ENCODE measurements at regions not wholly inside any gene's neighbourhood (a gene's known extent, or its start where the extent isn't known, plus 50 kb on each side); places are given as distances from the start of the nearest gene placed in this dataset.

- Histone ChIP-seq H3K36me3 (ENCODE audit: insufficient read depth in 1 of 2, low read depth in 1 of 2) (no peaks in the 10 kb centered on the region), H3K27me3 (ENCODE audit: insufficient read depth in 3 of 3, low read length in 2 of 3) (no peaks in the 10 kb centered on the region), H3K4me3 (no peak overlapping the region), H3K27ac (no peak overlapping the region), H3K4me1 (peaks cover 4% of the 10 kb centered on the region), H3K9me3 (no peaks in the 10 kb centered on the region)
- intact Hi-C loops (cut with DNase I): no loop called here
- no peak for DNase-seq
- no peak for TF ChIP-seq CTCF (IDR thresholded peaks at IDR 0.05)
- WGBS, 3 donors: 95 to 97% (median 96%) methylated on average over 6 of the region's 6 CpGs
- no peak for ATAC-seq
These were observed 72.3 kb upstream of the RAD23B start for GRCh38 chr9:107210775-107211174.

GRCh38 chr9:107211284-107211923 is 71.7 kb upstream of the RAD23B start:
- WGBS, 3 donors: 74 to 81% (median 77%) methylated on average over 9 of the region's 9 CpGs
- H3K27ac ChIP-seq: no peak overlapping the region

DNA sequence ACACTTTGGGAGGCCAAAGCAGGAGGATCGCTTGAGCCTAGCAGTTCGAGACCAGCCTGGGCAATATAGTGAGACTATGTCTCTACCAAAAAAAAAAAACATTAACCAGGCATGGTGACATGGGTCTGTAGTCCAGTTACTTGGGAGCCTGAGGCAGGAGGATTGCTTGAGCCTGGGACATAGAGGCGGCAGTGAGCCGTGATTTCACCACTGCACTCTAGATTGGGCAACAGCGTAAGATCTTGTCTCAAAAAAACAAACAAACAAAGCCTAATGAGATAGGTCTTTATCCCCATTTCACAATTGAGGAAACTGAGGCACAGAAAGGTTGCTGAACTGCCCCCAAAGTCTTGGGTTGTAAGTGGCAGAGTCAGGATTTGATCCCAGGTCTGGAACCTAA is 70.5 kb upstream of the RAD23B start:
- TF ChIP-seq CTCF (IDR thresholded peaks at IDR 0.05): no peak
- no peaks in the 10 kb centered on the region for H3K27me3 ChIP-seq (ENCODE audit: insufficient read depth in 3 of 3, low read length in 2 of 3)
- H3K36me3 ChIP-seq (ENCODE audit: insufficient read depth in 1 of 2, low read depth in 1 of 2): no peaks in the 10 kb centered on the region
- WGBS, 3 donors: 98 to 100% (median 99%) methylated on average over 5 of the region's 5 CpGs
- no peak overlapping the region for H3K27ac ChIP-seq
- ATAC-seq (no peak), DNase-seq (no peak)
- H3K9me3 ChIP-seq: no peaks in the 10 kb centered on the region
- intact Hi-C loops (cut with DNase I): no loop called here
- peaks cover 4% of the 10 kb centered on the region for H3K4me1 ChIP-seq
- no peak overlapping the region for H3K4me3 ChIP-seq

More at GRCh38 chr9:107211284-107211923, 71.7 kb upstream of the RAD23B start:
- Histone ChIP-seq H3K27me3 (ENCODE audit: insufficient read depth in 3 of 3, low read length in 2 of 3) (no peaks in the 10 kb centered on the region), H3K9me3 (no peaks in the 10 kb centered on the region), H3K4me3 (no peak overlapping the region), H3K36me3 (ENCODE audit: insufficient read depth in 1 of 2, low read depth in 1 of 2) (no peaks in the 10 kb centered on the region), H3K4me1 (peaks cover 4% of the 10 kb centered on the region)
- ATAC-seq (no peak), DNase-seq (no peak)
- intact Hi-C loops (cut with DNase I): no loop called here
- TF ChIP-seq CTCF (IDR thresholded peaks at IDR 0.05): no peak

- DNase-seq (no peak), ATAC-seq (no peak)
- no peaks in the 10 kb centered on the region for H3K9me3 ChIP-seq
- H3K4me1 ChIP-seq: peaks cover 4% of the 10 kb centered on the region
- no peak overlapping the region for H3K4me3 ChIP-seq
- H3K27me3 ChIP-seq (ENCODE audit: insufficient read depth in 3 of 3, low read length in 2 of 3): no peaks in the 10 kb centered on the region
- H3K27ac ChIP-seq: no peak overlapping the region
- WGBS, 3 donors: 87 to 91% (median 87%) methylated on average over 6 of the region's 6 CpGs
- no peaks in the 10 kb centered on the region for H3K36me3 ChIP-seq (ENCODE audit: insufficient read depth in 1 of 2, low read depth in 1 of 2)
- intact Hi-C loops (cut with DNase I): no loop called here
- no peak for TF ChIP-seq CTCF (IDR thresholded peaks at IDR 0.05)
These were observed 70.0 kb upstream of the RAD23B start for GRCh38 chr9:107213080-107213479.

DNA sequence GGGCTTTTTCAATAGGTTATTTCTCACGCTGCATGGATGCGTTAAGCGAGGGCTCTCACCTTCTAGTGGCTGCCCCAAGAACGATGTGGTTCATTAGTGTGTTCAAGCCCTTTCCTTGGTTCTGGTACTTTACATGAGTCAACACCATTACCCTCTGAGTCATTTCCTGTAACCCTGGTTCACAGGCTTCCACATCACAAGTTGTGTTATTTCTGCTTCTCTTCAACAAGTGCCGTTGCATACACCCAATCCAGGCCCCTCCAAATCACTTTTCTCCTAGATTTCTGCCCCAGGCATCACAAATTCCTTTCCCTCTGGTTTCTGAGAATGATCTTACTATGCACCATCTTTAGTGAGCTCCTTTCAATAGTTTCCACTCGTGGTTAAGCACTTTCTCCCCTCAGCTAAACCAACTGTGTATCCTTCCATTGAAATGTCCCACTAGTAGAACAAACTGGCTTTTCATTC is 69.5 kb upstream of the RAD23B start:
- no peak overlapping the region for H3K27ac ChIP-seq
- DNase-seq (no peak), ATAC-seq (peak in 2 of 4 donors; percentile 53 to 56)
- no peak for TF ChIP-seq CTCF (IDR thresholded peaks at IDR 0.05)
- 78 to 84% (median 81%) methylated on average over 6 of the region's 6 CpGs for WGBS, 3 donors
- H3K4me3 ChIP-seq: no peak overlapping the region
- H3K9me3 ChIP-seq: no peaks in the 10 kb centered on the region
- H3K27me3 ChIP-seq (ENCODE audit: insufficient read depth in 3 of 3, low read length in 2 of 3): no peaks in the 10 kb centered on the region
- no peaks in the 10 kb centered on the region for H3K36me3 ChIP-seq (ENCODE audit: insufficient read depth in 1 of 2, low read depth in 1 of 2)
- intact Hi-C loops (cut with DNase I): no loop called here
- H3K4me1 ChIP-seq: peaks cover 4% of the 10 kb centered on the region
